Ovary (tissue), 3 donors: ENCODE measurements at regions not wholly inside any gene's neighbourhood (a gene's known extent, or its start where the extent isn't known, plus 50 kb on each side); places are given as distances from the start of the nearest gene placed in this dataset.

Source experiments
- POLR2A ChIP-seq: fragments of 450-650 bp; IDR thresholded peaks from one replicate; pipeline ENCODE4 v1.6.1; 2017; ENCODE audit warnings: antibody characterized with exemption, mild to moderate bottlenecking, moderate library complexity
- TF ChIP-seq, protein P1 (sequence below), 3 donors: fragments of 450-650 bp in 2 of 3; fragments of 200-600 bp in 1 of 3; IDR thresholded peaks; one replicate each; pipeline versions ENCODE4 v1.5.1 to v1.8.0; 2016 to 2022; ENCODE audit warnings: antibody characterized with exemption in 3 of 3, mild to moderate bottlenecking in 1 of 3
- donor health status: DM: no; HTN: no; CAD: no.

DNA sequence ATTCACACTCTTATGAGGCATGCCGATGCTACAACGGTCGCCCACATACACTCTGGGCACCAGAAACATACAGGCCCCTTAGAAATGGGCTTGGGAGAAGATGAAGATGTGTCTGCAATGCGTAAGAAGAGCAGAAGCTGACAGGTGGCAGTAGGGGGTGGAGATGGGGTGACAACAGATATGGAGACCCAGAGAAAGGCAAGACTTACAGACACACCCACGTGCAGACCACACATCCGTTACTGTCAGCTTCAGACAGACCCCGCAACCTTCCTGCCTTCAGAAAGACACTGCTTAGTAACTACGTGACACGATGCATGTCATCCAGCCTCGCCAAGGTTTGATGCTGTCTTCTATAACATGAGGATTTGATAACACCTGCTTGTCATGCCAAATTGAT is 89.5 kb downstream of the ZFP36L2 start:
- TF ChIP-seq, protein P1, sequence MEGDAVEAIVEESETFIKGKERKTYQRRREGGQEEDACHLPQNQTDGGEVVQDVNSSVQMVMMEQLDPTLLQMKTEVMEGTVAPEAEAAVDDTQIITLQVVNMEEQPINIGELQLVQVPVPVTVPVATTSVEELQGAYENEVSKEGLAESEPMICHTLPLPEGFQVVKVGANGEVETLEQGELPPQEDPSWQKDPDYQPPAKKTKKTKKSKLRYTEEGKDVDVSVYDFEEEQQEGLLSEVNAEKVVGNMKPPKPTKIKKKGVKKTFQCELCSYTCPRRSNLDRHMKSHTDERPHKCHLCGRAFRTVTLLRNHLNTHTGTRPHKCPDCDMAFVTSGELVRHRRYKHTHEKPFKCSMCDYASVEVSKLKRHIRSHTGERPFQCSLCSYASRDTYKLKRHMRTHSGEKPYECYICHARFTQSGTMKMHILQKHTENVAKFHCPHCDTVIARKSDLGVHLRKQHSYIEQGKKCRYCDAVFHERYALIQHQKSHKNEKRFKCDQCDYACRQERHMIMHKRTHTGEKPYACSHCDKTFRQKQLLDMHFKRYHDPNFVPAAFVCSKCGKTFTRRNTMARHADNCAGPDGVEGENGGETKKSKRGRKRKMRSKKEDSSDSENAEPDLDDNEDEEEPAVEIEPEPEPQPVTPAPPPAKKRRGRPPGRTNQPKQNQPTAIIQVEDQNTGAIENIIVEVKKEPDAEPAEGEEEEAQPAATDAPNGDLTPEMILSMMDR (IDR thresholded peaks at IDR 0.05), result no peak
- no peak for TF ChIP-seq POLR2A
